ENCODE measurements at regions not wholly inside any gene's neighbourhood (a gene's known extent, or its start where the extent isn't known, plus 50 kb on each side); places are given as distances from the start of the nearest gene placed in this dataset.
"Not testable (repeated sequence)": the region's sequence is repeated elsewhere in the genome, so short reads cannot be mapped to it uniquely, and the experiment has no call there.

- H3K4me2 ChIP-seq (ENCODE audit: low read length) = no peak overlapping the region
- H3K9me3 ChIP-seq (replicated peaks; ENCODE audit: low read length) = no peaks in the 10 kb centered on the region
- no peaks in the 10 kb centered on the region for H3K36me3 ChIP-seq (ENCODE audit: insufficient read depth, low read length)
- no peak overlapping the region for H3K9ac ChIP-seq (ENCODE audit: low read depth, low read length)
- H3K4me1 ChIP-seq (ENCODE audit: control insufficient read depth, insufficient read depth, low read length) = no peaks in the 10 kb centered on the region
- H3K4me3 ChIP-seq (ENCODE audit: low read length) = no peak overlapping the region
- no peaks in the 10 kb centered on the region for H3K27me3 ChIP-seq (ENCODE audit: control insufficient read depth, insufficient read depth, low read length)
Observed at GRCh38 chr4:154984148-154984547, 203.1 kb downstream of the RBM46 start.

- Histone ChIP-seq H3K9me3 (replicated peaks; ENCODE audit: low read length) (no peaks in the 10 kb centered on the region), H3K36me3 (ENCODE audit: insufficient read depth, low read length) (no peaks in the 10 kb centered on the region), H3K4me1 (ENCODE audit: control insufficient read depth, insufficient read depth, low read length) (no peaks in the 10 kb centered on the region), H3K4me3 (ENCODE audit: low read length) (no peak overlapping the region), H3K4me2 (ENCODE audit: low read length) (no peak overlapping the region), H3K27me3 (ENCODE audit: control insufficient read depth, insufficient read depth, low read length) (no peaks in the 10 kb centered on the region), H3K9ac (ENCODE audit: low read depth, low read length) (no peak overlapping the region)
Observed at GRCh38 chr4:154984616-154985015, 203.5 kb downstream of the RBM46 start.

GRCh38 chr4:154985673-154986072 is 204.6 kb downstream of the RBM46 start:
- H3K4me3 ChIP-seq (ENCODE audit: low read length) = no peak overlapping the region
- H3K4me1 ChIP-seq (ENCODE audit: control insufficient read depth, insufficient read depth, low read length) = no peaks in the 10 kb centered on the region
- no peaks in the 10 kb centered on the region for H3K9me3 ChIP-seq (replicated peaks; ENCODE audit: low read length)
- no peaks in the 10 kb centered on the region for H3K36me3 ChIP-seq (ENCODE audit: insufficient read depth, low read length)
- H3K4me2 ChIP-seq (ENCODE audit: low read length) = no peak overlapping the region
- no peaks in the 10 kb centered on the region for H3K27me3 ChIP-seq (ENCODE audit: control insufficient read depth, insufficient read depth, low read length)
- no peak overlapping the region for H3K9ac ChIP-seq (ENCODE audit: low read depth, low read length)

- Histone ChIP-seq H3K9ac (ENCODE audit: low read depth, low read length) (no peak overlapping the region), H3K27me3 (ENCODE audit: control insufficient read depth, insufficient read depth, low read length) (no peaks in the 10 kb centered on the region)
Observed at GRCh38 chr4:154988511-154988910, 207.4 kb downstream of the RBM46 start.

GRCh38 chr4:154989511-154989910 is 208.4 kb downstream of the RBM46 start:
- no peaks in the 10 kb centered on the region for H3K4me1 ChIP-seq (ENCODE audit: control insufficient read depth, insufficient read depth, low read length)
- H3K4me2 ChIP-seq (ENCODE audit: low read length) = no peak overlapping the region
- H3K9ac ChIP-seq (ENCODE audit: low read depth, low read length) = no peak overlapping the region
- no peaks in the 10 kb centered on the region for H3K36me3 ChIP-seq (ENCODE audit: insufficient read depth, low read length)
- H3K27me3 ChIP-seq (ENCODE audit: control insufficient read depth, insufficient read depth, low read length) = no peaks in the 10 kb centered on the region
- no peak overlapping the region for H3K4me3 ChIP-seq (ENCODE audit: low read length)
- H3K9me3 ChIP-seq (replicated peaks; ENCODE audit: low read length) = no peaks in the 10 kb centered on the region

More at GRCh38 chr4:154988511-154988910, 207.4 kb downstream of the RBM46 start:
- Histone ChIP-seq H3K36me3 (ENCODE audit: insufficient read depth, low read length) (no peaks in the 10 kb centered on the region), H3K9me3 (replicated peaks; ENCODE audit: low read length) (no peaks in the 10 kb centered on the region), H3K4me3 (ENCODE audit: low read length) (no peak overlapping the region), H3K4me2 (ENCODE audit: low read length) (no peak overlapping the region), H3K4me1 (ENCODE audit: control insufficient read depth, insufficient read depth, low read length) (no peaks in the 10 kb centered on the region)

- peaks cover 24% of the 10 kb centered on the region for H3K4me1 ChIP-seq (ENCODE audit: control insufficient read depth, insufficient read depth, low read length)
- not testable (repeated sequence) for H3K27me3 ChIP-seq (ENCODE audit: control insufficient read depth, insufficient read depth, low read length); H3K36me3 ChIP-seq (ENCODE audit: insufficient read depth, low read length); H3K9me3 ChIP-seq (replicated peaks; ENCODE audit: low read length)
- peak overlapping the region; percentile 58 for H3K9ac ChIP-seq (ENCODE audit: low read depth, low read length)
- peak overlapping the region; percentile 7 for H3K4me3 ChIP-seq (ENCODE audit: low read length)
- H3K4me2 ChIP-seq (ENCODE audit: low read length) = peak overlapping the region; percentile 54
Observed at GRCh38 chr4:154997866-154998265, 210.6 kb upstream of the NPY2R start.

GRCh38 chr4:154998284-154998683 is 210.2 kb upstream of the NPY2R start:
- no peaks in the 10 kb centered on the region for H3K9me3 ChIP-seq (replicated peaks; ENCODE audit: low read length)
- peak overlapping the region; percentile 58 for H3K9ac ChIP-seq (ENCODE audit: low read depth, low read length)
- no peaks in the 10 kb centered on the region for H3K27me3 ChIP-seq (ENCODE audit: control insufficient read depth, insufficient read depth, low read length)
- H3K4me1 ChIP-seq (ENCODE audit: control insufficient read depth, insufficient read depth, low read length) = peaks cover 24% of the 10 kb centered on the region
- H3K36me3 ChIP-seq (ENCODE audit: insufficient read depth, low read length) = no peaks in the 10 kb centered on the region
- H3K4me3 ChIP-seq (ENCODE audit: low read length) = peak overlapping the region; percentile 7
- H3K4me2 ChIP-seq (ENCODE audit: low read length) = peak overlapping the region; percentile 54

- Histone ChIP-seq H3K4me1 (ENCODE audit: control insufficient read depth, insufficient read depth, low read length) (peaks cover 24% of the 10 kb centered on the region), H3K9me3 (replicated peaks; ENCODE audit: low read length) (no peaks in the 10 kb centered on the region), H3K36me3 (ENCODE audit: insufficient read depth, low read length) (no peaks in the 10 kb centered on the region), H3K4me3 (ENCODE audit: low read length) (no peak overlapping the region), H3K4me2 (ENCODE audit: low read length) (peak overlapping the region; percentile 54), H3K9ac (ENCODE audit: low read depth, low read length) (peak overlapping the region; percentile 58), H3K27me3 (ENCODE audit: control insufficient read depth, insufficient read depth, low read length) (no peaks in the 10 kb centered on the region)
Observed at GRCh38 chr4:154998773-154999172, 209.7 kb upstream of the NPY2R start.

- Histone ChIP-seq H3K4me3 (ENCODE audit: low read length) (no peak overlapping the region), H3K4me2 (ENCODE audit: low read length) (no peak overlapping the region), H3K27me3 (ENCODE audit: control insufficient read depth, insufficient read depth, low read length) (no peaks in the 10 kb centered on the region), H3K4me1 (ENCODE audit: control insufficient read depth, insufficient read depth, low read length) (peaks cover 26% of the 10 kb centered on the region), H3K9ac (ENCODE audit: low read depth, low read length) (no peak overlapping the region), H3K36me3 (ENCODE audit: insufficient read depth, low read length) (no peaks in the 10 kb centered on the region), H3K9me3 (replicated peaks; ENCODE audit: low read length) (no peaks in the 10 kb centered on the region)
Observed at GRCh38 chr4:154999950-155000578, 208.4 kb upstream of the NPY2R start.

GRCh38 chr4:155001251-155001650 is 207.2 kb upstream of the NPY2R start:
- Histone ChIP-seq H3K4me1 (ENCODE audit: control insufficient read depth, insufficient read depth, low read length) (peaks cover 28% of the 10 kb centered on the region), H3K4me3 (ENCODE audit: low read length) (no peak overlapping the region), H3K4me2 (ENCODE audit: low read length) (no peak overlapping the region), H3K27me3 (ENCODE audit: control insufficient read depth, insufficient read depth, low read length) (no peaks in the 10 kb centered on the region), H3K36me3 (ENCODE audit: insufficient read depth, low read length) (no peaks in the 10 kb centered on the region), H3K9ac (ENCODE audit: low read depth, low read length) (no peak overlapping the region), H3K9me3 (replicated peaks; ENCODE audit: low read length) (no peaks in the 10 kb centered on the region)

GRCh38 chr4:155005395-155006090 is 202.9 kb upstream of the NPY2R start:
- H3K4me3 ChIP-seq (ENCODE audit: low read length) = no peak overlapping the region
- no peaks in the 10 kb centered on the region for H3K9me3 ChIP-seq (replicated peaks; ENCODE audit: low read length)
- H3K36me3 ChIP-seq (ENCODE audit: insufficient read depth, low read length) = no peaks in the 10 kb centered on the region
- H3K27me3 ChIP-seq (ENCODE audit: control insufficient read depth, insufficient read depth, low read length) = no peaks in the 10 kb centered on the region
- no peak overlapping the region for H3K9ac ChIP-seq (ENCODE audit: low read depth, low read length)
- peaks cover 13% of the 10 kb centered on the region for H3K4me1 ChIP-seq (ENCODE audit: control insufficient read depth, insufficient read depth, low read length)
- H3K4me2 ChIP-seq (ENCODE audit: low read length) = no peak overlapping the region

- Histone ChIP-seq H3K4me2 (ENCODE audit: low read length) (no peak overlapping the region), H3K27me3 (ENCODE audit: control insufficient read depth, insufficient read depth, low read length) (no peaks in the 10 kb centered on the region), H3K4me1 (ENCODE audit: control insufficient read depth, insufficient read depth, low read length) (peaks cover 13% of the 10 kb centered on the region), H3K9ac (ENCODE audit: low read depth, low read length) (no peak overlapping the region), H3K36me3 (ENCODE audit: insufficient read depth, low read length) (no peaks in the 10 kb centered on the region), H3K4me3 (ENCODE audit: low read length) (no peak overlapping the region), H3K9me3 (replicated peaks; ENCODE audit: low read length) (no peaks in the 10 kb centered on the region)
Observed at GRCh38 chr4:155007660-155008176, 200.7 kb upstream of the NPY2R start.
